Thoracic aorta (tissue), 2 donors: ENCODE measurements at regions not wholly inside any gene's neighbourhood (a gene's known extent, or its start where the extent isn't known, plus 50 kb on each side); places are given as distances from the start of the nearest gene placed in this dataset.

Source experiments
- ATAC-seq: fragments of 150-250 bp; one replicate; pipeline ENCODE4 v1.8.0; 2017; ENCODE audit warnings: low read depth; ENCODE audit not compliant: insufficient number of reproducible peaks, low FRiP score
- DNase-seq: peaks from one replicate; pipeline ENCODE4 v3.0.0-alpha.2; 2020; ENCODE audit warnings: low spot score
- H3K27ac ChIP-seq, 2 donors: fragments of 200-600 bp; sonication (generic); 1 replicate in 1 of 2; 2 replicates in 1 of 2; pipeline ENCODE4 v1.5.1; 2016; ENCODE audit warnings: mild to moderate bottlenecking in 2 of 2, moderate library complexity in 2 of 2
- H3K27me3 ChIP-seq: fragments of 200-600 bp; sonication (generic); replicated peaks from 2 replicates; pipeline ENCODE4 v1.6.0; 2016; ENCODE audit warnings: mild to moderate bottlenecking; ENCODE audit not compliant: insufficient read depth
- H3K36me3 ChIP-seq: fragments of 200-600 bp; sonication (generic); one replicate; pipeline ENCODE4 v1.5.1; 2016
- H3K4me1 ChIP-seq, 2 donors: fragments of 200-600 bp; sonication (generic); 1 replicate in 1 of 2; 2 replicates in 1 of 2; pipeline versions ENCODE4 v1.5.1 to v1.6.0; 2016; ENCODE audit warnings: low read depth in 2 of 2, mild to moderate bottlenecking in 1 of 2; ENCODE audit not compliant: control insufficient read depth in 1 of 2
- H3K4me3 ChIP-seq: fragments of 200-600 bp; sonication (generic); 2 replicates; pipeline ENCODE4 v1.5.1; 2016; ENCODE audit warnings: mild to moderate bottlenecking
- H3K9me3 ChIP-seq: fragments of 200-600 bp; sonication (generic); 2 replicates; pipeline ENCODE4 v1.5.1; 2016
- TF ChIP-seq, protein P1 (sequence below): fragments of 200-600 bp; sonication (generic); IDR thresholded peaks from one replicate; pipeline ENCODE4 v1.5.1; 2019; ENCODE audit warnings: antibody characterized with exemption

GRCh38 chr1:218499911-218500310 lies 154.8 kb downstream of the TGFB2 start:
- Histone ChIP-seq H3K4me1 (peaks cover 23 to 41% of the 10 kb centered on the region in 2 donors), H3K4me3 (peak overlapping the region; percentile 67), H3K27me3 (no peaks in the 10 kb centered on the region), H3K36me3 (no peaks in the 10 kb centered on the region), H3K9me3 (no peaks in the 10 kb centered on the region), H3K27ac (peak overlapping the region; percentile 19 to 76)
- DNase-seq (no peak), ATAC-seq (no peak)
- TF ChIP-seq, protein P1, sequence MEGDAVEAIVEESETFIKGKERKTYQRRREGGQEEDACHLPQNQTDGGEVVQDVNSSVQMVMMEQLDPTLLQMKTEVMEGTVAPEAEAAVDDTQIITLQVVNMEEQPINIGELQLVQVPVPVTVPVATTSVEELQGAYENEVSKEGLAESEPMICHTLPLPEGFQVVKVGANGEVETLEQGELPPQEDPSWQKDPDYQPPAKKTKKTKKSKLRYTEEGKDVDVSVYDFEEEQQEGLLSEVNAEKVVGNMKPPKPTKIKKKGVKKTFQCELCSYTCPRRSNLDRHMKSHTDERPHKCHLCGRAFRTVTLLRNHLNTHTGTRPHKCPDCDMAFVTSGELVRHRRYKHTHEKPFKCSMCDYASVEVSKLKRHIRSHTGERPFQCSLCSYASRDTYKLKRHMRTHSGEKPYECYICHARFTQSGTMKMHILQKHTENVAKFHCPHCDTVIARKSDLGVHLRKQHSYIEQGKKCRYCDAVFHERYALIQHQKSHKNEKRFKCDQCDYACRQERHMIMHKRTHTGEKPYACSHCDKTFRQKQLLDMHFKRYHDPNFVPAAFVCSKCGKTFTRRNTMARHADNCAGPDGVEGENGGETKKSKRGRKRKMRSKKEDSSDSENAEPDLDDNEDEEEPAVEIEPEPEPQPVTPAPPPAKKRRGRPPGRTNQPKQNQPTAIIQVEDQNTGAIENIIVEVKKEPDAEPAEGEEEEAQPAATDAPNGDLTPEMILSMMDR, result no peak

DNA sequence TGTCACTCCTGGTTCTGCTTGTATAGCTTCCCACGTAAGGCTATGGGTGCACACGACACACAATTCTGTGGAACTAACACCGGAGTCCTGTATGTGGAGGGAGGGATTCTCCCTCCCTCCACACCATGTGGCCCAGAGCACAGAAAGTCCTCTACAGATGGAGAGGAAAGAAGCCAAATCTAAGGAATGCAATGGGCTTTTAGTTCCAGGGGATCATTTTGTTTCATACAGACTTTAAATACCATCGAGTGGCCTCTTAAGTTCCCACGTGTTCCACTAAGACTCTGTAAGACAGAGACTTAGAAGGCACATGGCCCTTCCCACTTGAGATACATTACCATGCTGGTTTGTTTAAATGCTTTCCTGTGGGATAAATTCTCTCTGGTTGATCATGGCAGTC lies 156.0 kb downstream of the TGFB2 start:
- peaks cover 23 to 41% of the 10 kb centered on the region in 2 donors for H3K4me1 ChIP-seq
- H3K9me3 ChIP-seq, result no peaks in the 10 kb centered on the region
- H3K27ac ChIP-seq, result no peak overlapping the region
- H3K4me3 ChIP-seq, result peak overlapping the region; percentile 10
- no peak for DNase-seq
- no peaks in the 10 kb centered on the region for H3K27me3 ChIP-seq
- ATAC-seq, result no peak
- H3K36me3 ChIP-seq, result no peaks in the 10 kb centered on the region
- TF ChIP-seq, protein P1, result no peak

GRCh38 chr1:218502383-218502782 lies 157.2 kb downstream of the TGFB2 start:
- H3K27me3 ChIP-seq, result no peaks in the 10 kb centered on the region
- H3K36me3 ChIP-seq, result no peaks in the 10 kb centered on the region
- H3K27ac ChIP-seq, result no peak overlapping the region
- H3K4me1 ChIP-seq, result peaks cover 23 to 37% of the 10 kb centered on the region in 2 donors
- no peak overlapping the region for H3K4me3 ChIP-seq
- DNase-seq (no peak), ATAC-seq (no peak)
- peaks cover 1% of the 10 kb centered on the region for H3K9me3 ChIP-seq
- TF ChIP-seq, protein P1, result no peak

GRCh38 chr1:218503102-218503501 lies 158.0 kb downstream of the TGFB2 start:
- Histone ChIP-seq H3K36me3 (no peaks in the 10 kb centered on the region), H3K4me3 (no peak overlapping the region), H3K27me3 (no peaks in the 10 kb centered on the region), H3K9me3 (peaks cover 4% of the 10 kb centered on the region), H3K27ac (no peak overlapping the region), H3K4me1 (peaks cover 16 to 31% of the 10 kb centered on the region in 2 donors)
- TF ChIP-seq, protein P1, result no peak
- DNase-seq, result no peak
- no peak for ATAC-seq

GRCh38 chr1:218507355-218508002 lies 162.3 kb downstream of the TGFB2 start:
- DNase-seq (no peak), ATAC-seq (no peak)
- Histone ChIP-seq H3K4me3 (no peak overlapping the region), H3K4me1 (no peaks in the 10 kb centered on the region), H3K27me3 (no peaks in the 10 kb centered on the region), H3K36me3 (no peaks in the 10 kb centered on the region), H3K9me3 (peaks cover 4% of the 10 kb centered on the region), H3K27ac (no peak overlapping the region)
- TF ChIP-seq, protein P1, result no peak
